GM21619 (cell line): ENCODE measurements at regions not wholly inside any gene's neighbourhood (a gene's known extent, or its start where the extent isn't known, plus 50 kb on each side); places are given as distances from the start of the nearest gene placed in this dataset.
"Not testable (repeated sequence)": the region's sequence is repeated elsewhere in the genome, so short reads cannot be mapped to it uniquely, and the experiment has no call there.

Source experiments
- ATAC-seq: cut with Tn5 transposase; IDR thresholded peaks from one replicate; pipeline ENCODE4 v1.9.1; 2021; ENCODE audit not compliant: unreplicated experiment

- ATAC-seq, result no peak
These were observed 1043.8 kb upstream of the NUDT12 start for GRCh38 chr5:104606258-104606829.

DNA sequence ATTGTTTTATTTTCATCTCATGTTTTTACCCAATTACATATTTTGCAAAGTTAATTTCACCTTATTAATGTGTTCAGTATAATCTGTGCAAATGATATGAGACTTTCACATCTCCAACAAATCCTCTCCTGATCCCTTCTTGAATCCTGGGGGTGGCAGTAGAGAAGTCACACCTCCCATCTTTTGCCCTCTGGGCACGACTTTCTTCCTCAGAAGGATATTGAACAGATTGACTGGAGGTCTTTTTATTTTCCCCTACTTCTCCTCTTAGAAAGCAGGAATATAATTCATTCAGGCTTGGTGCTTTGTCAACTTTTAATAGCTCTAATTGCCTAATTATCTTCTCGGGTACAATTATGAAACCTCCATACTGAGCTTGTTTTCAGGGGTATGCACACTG lies 1037.1 kb upstream of the NUDT12 start:
- no peak for ATAC-seq

- ATAC-seq, result no peak
These were observed 1035.7 kb upstream of the NUDT12 start for GRCh38 chr5:104598285-104598684.

DNA sequence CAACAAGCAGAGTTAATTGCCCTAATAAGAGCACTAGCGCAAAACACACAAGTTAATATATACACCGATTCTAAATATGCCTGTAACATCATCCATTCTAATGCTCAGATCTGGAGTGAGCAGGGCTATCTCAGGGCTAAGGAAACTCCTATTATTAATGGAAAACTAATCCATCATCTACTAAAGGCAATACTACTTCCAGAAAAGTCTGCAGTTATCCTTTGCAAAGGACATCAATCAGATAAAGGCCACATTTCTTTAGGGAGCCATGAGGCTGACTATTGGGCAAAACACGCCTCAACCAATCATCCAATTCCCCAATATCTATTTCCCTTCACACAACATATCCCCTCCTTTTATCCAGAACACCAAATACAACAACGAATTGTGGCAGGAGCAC lies 1032.3 kb upstream of the NUDT12 start:
- no peak for ATAC-seq

DNA sequence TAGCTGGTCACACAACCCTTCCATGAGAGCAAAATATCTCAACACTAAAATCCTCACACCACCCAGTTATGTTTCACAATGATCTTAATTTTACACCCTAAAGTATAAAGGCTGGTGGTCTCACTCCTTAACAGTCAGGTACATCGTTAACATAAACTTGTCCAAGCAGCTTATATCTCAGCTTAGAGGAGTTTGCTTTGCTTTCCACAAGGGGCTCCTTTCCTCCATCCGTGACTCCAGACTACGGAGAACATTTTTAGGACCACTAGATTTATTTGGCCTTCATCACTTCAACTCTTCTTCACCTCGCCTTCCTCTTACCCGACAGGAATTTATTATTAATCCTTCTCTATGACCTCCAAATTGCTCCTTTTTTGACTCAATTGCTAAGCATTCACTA lies 1014.1 kb upstream of the NUDT12 start:
- ATAC-seq, result no peak

GRCh38 chr5:104573949-104574709 lies 1011.5 kb upstream of the NUDT12 start:
- ATAC-seq, result no peak

- no peak for ATAC-seq
These were observed 1007.0 kb upstream of the NUDT12 start for GRCh38 chr5:104569621-104570020.

DNA sequence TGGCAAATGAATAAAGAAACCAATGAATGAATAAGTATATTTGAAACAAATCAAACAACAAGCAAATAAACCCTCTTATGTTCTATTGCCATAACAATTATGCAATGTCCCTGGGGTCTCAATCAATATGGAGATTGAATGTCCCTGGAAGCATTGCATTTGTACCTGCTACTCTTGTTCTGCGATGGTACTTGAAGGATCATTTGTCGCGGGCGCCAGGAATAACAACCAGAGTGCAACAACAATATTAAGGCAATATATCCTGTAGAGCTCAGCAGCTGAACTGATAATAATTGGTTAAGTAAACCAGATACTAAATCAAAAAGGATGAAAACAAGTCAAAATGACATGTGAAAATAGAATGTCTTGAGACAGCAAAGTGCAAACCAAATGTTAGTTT lies 1001.9 kb upstream of the NUDT12 start:
- ATAC-seq, result no peak

GRCh38 chr5:104556957-104557356 lies 994.4 kb upstream of the NUDT12 start:
- ATAC-seq, result no peak

DNA sequence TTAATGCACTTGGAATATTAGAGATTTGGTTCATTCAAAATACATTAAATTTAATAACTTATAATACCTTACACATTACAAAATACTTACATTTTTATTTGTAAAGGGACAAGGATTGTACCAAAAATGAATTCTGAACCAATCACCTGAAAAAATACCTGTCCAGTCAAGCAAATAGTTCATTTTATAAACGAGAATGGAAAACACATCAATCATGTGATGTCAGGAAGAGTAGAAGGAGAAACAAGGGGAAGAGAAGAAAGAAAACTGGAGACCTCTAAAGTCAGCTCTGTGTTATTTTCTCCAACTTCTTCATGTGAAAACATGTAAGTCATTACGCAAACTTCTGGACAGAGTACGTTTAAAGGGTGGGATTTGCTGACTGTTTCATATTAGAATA lies 989.0 kb upstream of the NUDT12 start:
- ATAC-seq, result no peak

- not testable (repeated sequence) for ATAC-seq
These were observed 984.3 kb upstream of the NUDT12 start for GRCh38 chr5:104546871-104547270.

DNA sequence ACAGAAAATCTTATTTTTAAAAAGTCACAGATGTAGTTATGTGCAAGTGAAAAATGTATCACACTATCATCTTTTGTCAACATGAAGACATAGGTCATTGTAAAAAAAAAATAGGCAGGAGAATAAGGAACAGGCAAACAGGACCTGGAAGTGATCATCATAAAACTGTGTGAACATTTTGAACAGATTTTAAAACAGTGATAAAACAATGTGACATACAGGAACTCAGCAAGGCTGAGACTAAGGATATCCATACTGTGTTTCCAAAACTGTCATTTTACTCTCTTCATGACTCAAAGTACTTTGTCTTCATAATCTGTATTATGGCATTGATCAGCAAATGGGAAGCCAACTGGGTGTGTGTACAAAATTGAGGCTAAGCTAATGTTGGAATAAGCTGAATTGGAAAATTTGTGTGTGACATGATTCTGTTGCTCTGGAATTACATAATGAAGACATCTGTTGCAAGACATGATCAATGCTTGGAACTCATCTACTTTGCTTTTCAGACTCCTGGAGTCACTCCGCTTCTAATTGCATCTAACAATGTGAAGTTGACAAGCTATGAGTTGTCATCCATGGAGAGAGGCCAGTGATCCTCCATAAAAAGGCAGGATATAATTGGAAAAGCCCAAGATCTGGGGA lies 978.7 kb upstream of the NUDT12 start:
- ATAC-seq, result no peak

GRCh38 chr5:104540448-104540847 lies 977.9 kb upstream of the NUDT12 start:
- ATAC-seq, result no peak

DNA sequence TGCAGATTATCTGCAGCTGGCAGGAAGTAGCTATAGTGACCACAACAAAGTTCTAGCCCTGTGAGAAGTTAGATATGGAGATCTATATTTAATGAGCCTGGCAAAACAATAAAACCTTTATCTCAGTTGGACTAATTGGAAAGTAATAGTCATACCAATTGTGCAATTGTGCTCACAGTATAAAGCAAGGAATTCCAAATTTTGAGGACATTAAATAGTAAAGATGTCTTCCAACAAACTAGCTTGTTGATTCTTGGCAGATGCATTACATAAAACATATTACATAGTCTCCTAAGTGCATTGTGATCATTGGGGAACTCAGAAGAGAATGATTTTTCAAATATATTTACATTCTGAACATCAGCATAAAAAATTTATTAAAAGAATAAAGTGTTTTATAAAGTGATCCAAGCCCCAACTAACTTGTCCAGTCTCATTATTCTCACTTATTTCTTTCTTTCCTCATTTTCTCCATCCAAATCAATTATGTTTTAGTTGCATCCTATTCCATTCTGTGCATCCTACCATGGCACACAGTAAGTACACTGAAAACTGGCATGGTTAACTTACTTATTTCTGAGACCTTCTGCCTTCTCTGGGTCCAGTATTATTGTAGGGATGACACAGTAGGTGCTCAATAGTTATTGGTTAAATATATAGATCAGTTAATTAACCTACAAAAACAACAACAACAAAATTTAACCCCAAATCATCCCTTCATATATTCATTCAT lies 977.2 kb upstream of the NUDT12 start:
- no peak for ATAC-seq

GRCh38 chr5:104538734-104539133 lies 976.1 kb upstream of the NUDT12 start:
- ATAC-seq, result no peak

- ATAC-seq, result no peak
These were observed 970.9 kb upstream of the NUDT12 start for GRCh38 chr5:104533498-104533897.

GRCh38 chr5:104526866-104527265 lies 964.3 kb upstream of the NUDT12 start:
- ATAC-seq, result no peak

DNA sequence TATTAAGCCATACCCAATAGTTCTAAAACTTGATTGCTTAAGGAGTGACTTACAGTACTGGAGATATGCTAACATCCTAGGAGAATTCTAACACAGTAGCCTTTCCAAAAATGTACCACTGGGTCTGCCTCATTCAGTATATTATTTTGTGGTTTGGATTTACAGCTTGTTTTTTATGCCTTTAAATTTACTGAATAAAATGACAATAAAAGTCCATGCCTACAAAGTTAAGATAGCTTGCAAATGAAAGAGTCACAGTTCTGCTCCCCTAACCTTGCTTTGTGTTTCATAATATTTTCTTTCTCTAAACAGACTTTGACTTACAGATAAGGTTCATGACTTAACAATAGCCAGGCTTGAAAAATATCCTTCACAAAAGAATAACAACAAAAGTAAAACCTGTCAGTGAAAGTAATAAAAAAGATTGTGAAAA lies 951.1 kb upstream of the NUDT12 start:
- no peak for ATAC-seq

GRCh38 chr5:104513121-104513602 lies 950.6 kb upstream of the NUDT12 start:
- no peak for ATAC-seq

DNA sequence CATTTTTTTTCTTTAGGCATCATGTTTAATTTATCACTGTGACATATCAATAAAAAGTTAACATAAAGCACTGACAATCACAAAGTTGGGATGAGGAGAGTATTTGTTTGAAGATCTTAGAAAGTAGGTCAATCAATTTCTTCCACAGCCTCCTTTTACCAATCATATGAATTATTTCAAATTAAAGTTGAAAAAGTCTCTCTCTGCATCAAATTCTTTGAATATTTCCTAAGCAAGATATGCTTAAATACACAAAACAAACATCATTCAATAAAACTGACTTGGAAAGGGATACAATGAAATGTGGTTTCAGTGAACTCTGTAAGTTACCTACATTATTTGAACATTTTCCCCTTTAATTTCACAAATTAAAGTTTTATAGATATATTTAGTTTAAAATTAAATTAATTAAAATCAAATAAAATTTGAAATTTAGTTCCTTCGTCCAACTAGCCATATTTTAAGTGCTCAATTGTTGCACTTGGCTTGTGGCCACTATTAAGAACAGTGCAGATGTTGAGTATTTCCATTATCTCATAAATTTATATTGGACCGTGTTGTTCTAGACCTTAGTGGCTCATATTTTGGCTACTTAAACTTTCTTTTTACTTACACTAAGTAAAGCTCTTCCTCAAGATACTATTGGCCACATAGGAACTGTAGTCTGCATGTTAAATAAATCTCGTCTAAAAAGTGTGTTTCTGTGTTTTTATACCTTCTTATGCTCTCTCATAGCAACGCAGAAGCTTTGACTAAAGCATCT lies 949.7 kb upstream of the NUDT12 start:
- ATAC-seq, result no peak

- ATAC-seq, result no peak
These were observed 935.7 kb upstream of the NUDT12 start for GRCh38 chr5:104498281-104498680.
